ENCODE measurements at regions not wholly inside any gene's neighbourhood (a gene's known extent, or its start where the extent isn't known, plus 50 kb on each side); places are given as distances from the start of the nearest gene placed in this dataset.

- TF ChIP-seq CTCF (IDR thresholded peaks at IDR 0.05) (no peak), POLR2A (IDR thresholded peaks at IDR 0.05) (no peak), POLR2AphosphoS5 (IDR thresholded peaks at IDR 0.05) (no peak)
These were observed 1388.8 kb downstream of the UQCRFS1 start for GRCh38 chr19:27824108-27824507.
